Gastrocnemius medialis (tissue), 4 donors: ENCODE measurements at regions not wholly inside any gene's neighbourhood (a gene's known extent, or its start where the extent isn't known, plus 50 kb on each side); places are given as distances from the start of the nearest gene placed in this dataset.

Experiments
- ATAC-seq, 2 donors: fragments of 150-250 bp; one replicate each; pipeline ENCODE4 v1.9.1; 2016
- DNase-seq, 2 donors: peaks; one replicate each; pipeline ENCODE4 v3.0.0-alpha.2; 2019
- H3K27ac ChIP-seq, 4 donors: fragments of 200-600 bp; sonication (generic); 1 replicate in 1 of 4; 2 replicates in 3 of 4; pipeline ENCODE4 v1.5.1; 2016 to 2018; ENCODE audit warnings: mild to moderate bottlenecking in 2 of 4, moderate library complexity in 1 of 4
- H3K27me3 ChIP-seq, 3 donors: fragments of 200-600 bp; sonication (generic) in 2 of 3; 1 replicate in 1 of 3; 2 replicates in 2 of 3; pipeline versions ENCODE4 v1.5.1 to v1.6.0; 2016 to 2019; ENCODE audit warnings: mild to moderate bottlenecking in 1 of 3, moderate library complexity in 1 of 3
- H3K36me3 ChIP-seq, 2 donors: fragments of 200-600 bp; sonication (generic) in 1 of 2; one replicate each; pipeline ENCODE4 v1.5.1; 2017 to 2018
- H3K4me1 ChIP-seq, 2 donors: fragments of 200-600 bp; sonication (generic) in 1 of 2; one replicate each; pipeline ENCODE4 v1.5.1; 2016 to 2017; ENCODE audit warnings: mild to moderate bottlenecking in 2 of 2
- H3K4me3 ChIP-seq, 4 donors: fragments of 200-600 bp; sonication (generic) in 3 of 4; 1 replicate in 1 of 4; 2 replicates in 3 of 4; pipeline ENCODE4 v1.5.1; 2016 to 2019; ENCODE audit warnings: mild to moderate bottlenecking in 2 of 4
- H3K9me3 ChIP-seq, 3 donors: fragments of 200-600 bp; sonication (generic) in 2 of 3; 1 replicate in 1 of 3; 2 replicates in 2 of 3; pipeline ENCODE4 v1.5.1; 2016 to 2019
- POLR2A ChIP-seq, 2 donors: fragments of 450-650 bp; IDR thresholded peaks; one replicate each; pipeline ENCODE4 v1.6.1; 2017; ENCODE audit warnings: antibody characterized with exemption in 2 of 2, mild to moderate bottlenecking in 2 of 2, moderate library complexity in 2 of 2
- in situ Hi-C, 4 donors: fragments of 200-750 bp; cut with MboI; loops; one replicate each; pipeline versions ENCODE4 v1.15.0 to v1.8.0; 2017; ENCODE audit warnings: low sequenced_read_pairs in 4 of 4
- intact Hi-C: fragments of 100-400 bp; cut with DNase I; formaldehyde crosslinking; loops from one replicate; pipeline ENCODE4 v1.15.1; 2023; ENCODE audit warnings: low total_unique reads
- TF ChIP-seq, protein P1 (sequence below), 5 experiments: fragments of 450-650 bp in 3 of 5; fragments of 200-600 bp in 2 of 5; sonication (generic) in 2 of 5; IDR thresholded peaks in 4 of 5; conservative IDR thresholded peaks in 1 of 5; 1 replicate in 4 of 5; 2 replicates in 1 of 5; pipeline ENCODE4 v1.5.1; 2016 to 2019; ENCODE audit warnings: antibody characterized with exemption in 5 of 5, mild to moderate bottlenecking in 3 of 5, moderate library complexity in 3 of 5

DNA sequence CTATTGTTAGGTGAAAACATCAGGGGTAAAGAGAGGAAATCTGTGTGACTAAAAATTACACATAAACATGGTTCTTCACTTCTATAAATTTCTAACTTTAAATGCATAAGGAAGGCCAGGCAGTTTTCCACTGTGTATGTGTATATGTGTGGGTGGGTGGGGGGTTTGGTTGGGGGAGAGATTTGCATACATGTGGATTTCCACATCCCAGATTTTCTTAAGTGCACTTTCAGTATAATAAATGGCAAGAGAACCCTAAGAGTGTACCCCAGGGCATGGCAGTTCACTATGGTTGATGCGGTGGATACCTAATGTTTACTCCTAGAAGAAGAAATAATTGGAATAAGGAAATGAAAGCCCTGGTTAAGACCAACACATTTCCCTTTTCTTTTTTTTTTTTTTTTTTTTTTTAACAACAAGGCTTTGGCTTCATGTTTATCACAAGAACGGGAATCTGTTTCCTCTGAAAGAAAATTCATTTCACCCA, 451.8 kb upstream of the CCL2 start:
- in situ Hi-C loops (no loop called here), intact Hi-C loops (no loop called here)
- Histone ChIP-seq H3K27ac (no peak overlapping the region), H3K9me3 (no peaks in the 10 kb centered on the region), H3K4me3 (no peak overlapping the region), H3K36me3 (no peaks in the 10 kb centered on the region), H3K27me3 (peaks cover 0 to 2% (median 0%) of the 10 kb centered on the region in 3 donors), H3K4me1 (peaks cover 0 to 8% of the 10 kb centered on the region in 2 donors)
- DNase-seq (no peak), ATAC-seq (no peak)
- TF ChIP-seq POLR2A (IDR thresholded peaks at IDR 0.05), result no peak
- TF ChIP-seq, protein P1, sequence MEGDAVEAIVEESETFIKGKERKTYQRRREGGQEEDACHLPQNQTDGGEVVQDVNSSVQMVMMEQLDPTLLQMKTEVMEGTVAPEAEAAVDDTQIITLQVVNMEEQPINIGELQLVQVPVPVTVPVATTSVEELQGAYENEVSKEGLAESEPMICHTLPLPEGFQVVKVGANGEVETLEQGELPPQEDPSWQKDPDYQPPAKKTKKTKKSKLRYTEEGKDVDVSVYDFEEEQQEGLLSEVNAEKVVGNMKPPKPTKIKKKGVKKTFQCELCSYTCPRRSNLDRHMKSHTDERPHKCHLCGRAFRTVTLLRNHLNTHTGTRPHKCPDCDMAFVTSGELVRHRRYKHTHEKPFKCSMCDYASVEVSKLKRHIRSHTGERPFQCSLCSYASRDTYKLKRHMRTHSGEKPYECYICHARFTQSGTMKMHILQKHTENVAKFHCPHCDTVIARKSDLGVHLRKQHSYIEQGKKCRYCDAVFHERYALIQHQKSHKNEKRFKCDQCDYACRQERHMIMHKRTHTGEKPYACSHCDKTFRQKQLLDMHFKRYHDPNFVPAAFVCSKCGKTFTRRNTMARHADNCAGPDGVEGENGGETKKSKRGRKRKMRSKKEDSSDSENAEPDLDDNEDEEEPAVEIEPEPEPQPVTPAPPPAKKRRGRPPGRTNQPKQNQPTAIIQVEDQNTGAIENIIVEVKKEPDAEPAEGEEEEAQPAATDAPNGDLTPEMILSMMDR (IDR thresholded peaks at IDR 0.05 in 4 of 5, conservative IDR thresholded peaks at IDR 0.05 in 1 of 5), result no peak

GRCh38 chr17:33803686-33804085, 451.4 kb upstream of the CCL2 start:
- no peak for DNase-seq
- no peak for TF ChIP-seq POLR2A (IDR thresholded peaks at IDR 0.05)
- TF ChIP-seq, protein P1 (IDR thresholded peaks at IDR 0.05 in 4 of 5, conservative IDR thresholded peaks at IDR 0.05 in 1 of 5), result no peak
- Histone ChIP-seq H3K27ac (no peak overlapping the region), H3K4me3 (no peak overlapping the region), H3K9me3 (no peaks in the 10 kb centered on the region), H3K4me1 (peaks cover 0 to 8% of the 10 kb centered on the region in 2 donors), H3K27me3 (peaks cover 0 to 2% (median 0%) of the 10 kb centered on the region in 3 donors), H3K36me3 (no peaks in the 10 kb centered on the region)
- in situ Hi-C loops (no loop called here), intact Hi-C loops (no loop called here)
- ATAC-seq, result no peak

GRCh38 chr17:33804401-33804800, 450.7 kb upstream of the CCL2 start:
- peaks cover 0 to 2% (median 0%) of the 10 kb centered on the region in 3 donors for H3K27me3 ChIP-seq
- no peak overlapping the region for H3K27ac ChIP-seq

GRCh38 chr17:33806631-33807030, 448.5 kb upstream of the CCL2 start:
- in situ Hi-C loops (no loop called here), intact Hi-C loops (no loop called here)
- H3K36me3 ChIP-seq, result no peaks in the 10 kb centered on the region
- TF ChIP-seq, protein P1 (IDR thresholded peaks at IDR 0.05 in 4 of 5, conservative IDR thresholded peaks at IDR 0.05 in 1 of 5), result no peak
- TF ChIP-seq POLR2A (IDR thresholded peaks at IDR 0.05), result no peak
- no peak for DNase-seq
- no peak overlapping the region for H3K27ac ChIP-seq
- ATAC-seq, result no peak
- peaks cover 0 to 10% of the 10 kb centered on the region in 2 donors for H3K4me1 ChIP-seq
- peaks cover 0 to 3% (median 0%) of the 10 kb centered on the region in 3 donors for H3K27me3 ChIP-seq
- no peaks in the 10 kb centered on the region for H3K9me3 ChIP-seq
- H3K4me3 ChIP-seq, result no peak overlapping the region

More at GRCh38 chr17:33804401-33804800, 450.7 kb upstream of the CCL2 start:
- H3K4me1 ChIP-seq, result peaks cover 0 to 8% of the 10 kb centered on the region in 2 donors
- intact Hi-C loops, result no loop called here
- in situ Hi-C loops, result no loop called here
- ATAC-seq, result no peak
- H3K36me3 ChIP-seq, result no peaks in the 10 kb centered on the region
- H3K9me3 ChIP-seq, result no peaks in the 10 kb centered on the region
- no peak for TF ChIP-seq POLR2A (IDR thresholded peaks at IDR 0.05)
- TF ChIP-seq, protein P1 (IDR thresholded peaks at IDR 0.05 in 4 of 5, conservative IDR thresholded peaks at IDR 0.05 in 1 of 5), result no peak
- DNase-seq, result no peak
- no peak overlapping the region for H3K4me3 ChIP-seq

- no peak for ATAC-seq
- Histone ChIP-seq H3K9me3 (no peaks in the 10 kb centered on the region), H3K4me3 (no peak overlapping the region), H3K27ac (no peak overlapping the region), H3K36me3 (no peaks in the 10 kb centered on the region), H3K27me3 (peaks cover 0 to 3% (median 0%) of the 10 kb centered on the region in 3 donors), H3K4me1 (peaks cover 0 to 3% of the 10 kb centered on the region in 2 donors)
- no peak for DNase-seq
- in situ Hi-C loops (no loop called here), intact Hi-C loops (no loop called here)
- no peak for TF ChIP-seq POLR2A (IDR thresholded peaks at IDR 0.05)
- TF ChIP-seq, protein P1 (IDR thresholded peaks at IDR 0.05 in 4 of 5, conservative IDR thresholded peaks at IDR 0.05 in 1 of 5), result no peak
These were observed 445.3 kb upstream of the CCL2 start for GRCh38 chr17:33809748-33810147.
